ENCODE measurements at regions not wholly inside any gene's neighbourhood (a gene's known extent, or its start where the extent isn't known, plus 50 kb on each side); places are given as distances from the start of the nearest gene placed in this dataset.

- Histone ChIP-seq H3K4me3 (no peak overlapping the region), H3K9me3 (no peaks in the 10 kb centered on the region), H3K4me1 (peaks cover 0 to 28% (median 13%) of the 10 kb centered on the region in 3 donors), H3K27ac (no peak overlapping the region), H3K36me3 (no peaks in the 10 kb centered on the region), H3K27me3 (no peaks in the 10 kb centered on the region)
- no peak for TF ChIP-seq POLR2A (IDR thresholded peaks at IDR 0.05)
- TF ChIP-seq EP300 (IDR thresholded peaks at IDR 0.05): no peak
- 59 to 86% methylated on average over 8 to 10 of the region's 10 CpGs for WGBS, 2 donors (ENCODE audit: low coverage in 1 of 2)
- no peak for ATAC-seq
Measured at GRCh38 chr9:110114086-110114858, 93.7 kb downstream of the C9orf152 start.

GRCh38 chr9:110114859-110115201 is 93.1 kb downstream of the C9orf152 start:
- TF ChIP-seq POLR2AphosphoS5 (IDR thresholded peaks at IDR 0.05): no peak
- TF ChIP-seq CTCF (IDR thresholded peaks at IDR 0.05): no peak
- TF ChIP-seq POLR2A (IDR thresholded peaks at IDR 0.05): no peak
- no peak for TF ChIP-seq EP300 (IDR thresholded peaks at IDR 0.05)
- Histone ChIP-seq H3K4me1 (peaks cover 0 to 28% (median 13%) of the 10 kb centered on the region in 3 donors), H3K4me3 (no peak overlapping the region), H3K36me3 (no peaks in the 10 kb centered on the region), H3K9me3 (no peaks in the 10 kb centered on the region), H3K27me3 (no peaks in the 10 kb centered on the region), H3K27ac (peak overlapping the region in 1 of 4 donors; percentile 47)
- WGBS, 2 donors (ENCODE audit: low coverage in 1 of 2): 7 to 32% methylated on average over 5 to 7 of the region's 7 CpGs
- peak; percentile 48 for ATAC-seq

GRCh38 chr9:110115341-110115820 is 92.6 kb downstream of the C9orf152 start:
- TF ChIP-seq EP300 (IDR thresholded peaks at IDR 0.05): no peak
- no peak for TF ChIP-seq CTCF (IDR thresholded peaks at IDR 0.05)
- TF ChIP-seq POLR2A (IDR thresholded peaks at IDR 0.05): no peak
- TF ChIP-seq POLR2AphosphoS5 (IDR thresholded peaks at IDR 0.05): no peak
- H3K4me1 ChIP-seq: peaks cover 0 to 28% (median 13%) of the 10 kb centered on the region in 3 donors
- H3K27ac ChIP-seq: peak overlapping the region in 1 of 4 donors; percentile 47
- no peaks in the 10 kb centered on the region for H3K27me3 ChIP-seq
- H3K9me3 ChIP-seq: no peaks in the 10 kb centered on the region
- WGBS, 2 donors (ENCODE audit: low coverage in 1 of 2): 45 to 73% methylated on average over 6 to 7 of the region's 7 CpGs
- no peak overlapping the region for H3K4me3 ChIP-seq
- no peaks in the 10 kb centered on the region for H3K36me3 ChIP-seq
- peak; percentile 26 for ATAC-seq

GRCh38 chr9:110115826-110116542 is 92.0 kb downstream of the C9orf152 start:
- ATAC-seq: no peak
- H3K9me3 ChIP-seq: no peaks in the 10 kb centered on the region
- H3K4me1 ChIP-seq: peaks cover 0 to 28% (median 13%) of the 10 kb centered on the region in 3 donors
- no peaks in the 10 kb centered on the region for H3K36me3 ChIP-seq
- H3K27me3 ChIP-seq: no peaks in the 10 kb centered on the region
- 84 to 87% methylated on average over 14 of the region's 14 CpGs for WGBS, 2 donors (ENCODE audit: low coverage in 1 of 2)
- TF ChIP-seq CTCF (IDR thresholded peaks at IDR 0.05) (no peak), POLR2AphosphoS5 (IDR thresholded peaks at IDR 0.05) (no peak), EP300 (IDR thresholded peaks at IDR 0.05) (no peak), POLR2A (IDR thresholded peaks at IDR 0.05) (no peak)
- no peak overlapping the region for H3K4me3 ChIP-seq
- H3K27ac ChIP-seq: peak overlapping the region in 1 of 4 donors; percentile 47

- Histone ChIP-seq H3K27ac (no peak overlapping the region), H3K4me1 (peaks cover 0 to 28% (median 13%) of the 10 kb centered on the region in 3 donors), H3K27me3 (no peaks in the 10 kb centered on the region), H3K9me3 (no peaks in the 10 kb centered on the region), H3K36me3 (no peaks in the 10 kb centered on the region), H3K4me3 (no peak overlapping the region)
- ATAC-seq: peak; percentile 44
- 72 to 90% methylated on average over 2 to 3 of the region's 3 CpGs for WGBS, 2 donors (ENCODE audit: low coverage in 1 of 2)
- TF ChIP-seq CTCF (IDR thresholded peaks at IDR 0.05) (no peak), POLR2AphosphoS5 (IDR thresholded peaks at IDR 0.05) (peak; percentile 68)
Measured at GRCh38 chr9:110116543-110116885, 91.4 kb downstream of the C9orf152 start.
